ENCODE measurements at regions not wholly inside any gene's neighbourhood (a gene's known extent, or its start where the extent isn't known, plus 50 kb on each side); places are given as distances from the start of the nearest gene placed in this dataset.
"Not testable (repeated sequence)": the region's sequence is repeated elsewhere in the genome, so short reads cannot be mapped to it uniquely, and the experiment has no call there.

DNA sequence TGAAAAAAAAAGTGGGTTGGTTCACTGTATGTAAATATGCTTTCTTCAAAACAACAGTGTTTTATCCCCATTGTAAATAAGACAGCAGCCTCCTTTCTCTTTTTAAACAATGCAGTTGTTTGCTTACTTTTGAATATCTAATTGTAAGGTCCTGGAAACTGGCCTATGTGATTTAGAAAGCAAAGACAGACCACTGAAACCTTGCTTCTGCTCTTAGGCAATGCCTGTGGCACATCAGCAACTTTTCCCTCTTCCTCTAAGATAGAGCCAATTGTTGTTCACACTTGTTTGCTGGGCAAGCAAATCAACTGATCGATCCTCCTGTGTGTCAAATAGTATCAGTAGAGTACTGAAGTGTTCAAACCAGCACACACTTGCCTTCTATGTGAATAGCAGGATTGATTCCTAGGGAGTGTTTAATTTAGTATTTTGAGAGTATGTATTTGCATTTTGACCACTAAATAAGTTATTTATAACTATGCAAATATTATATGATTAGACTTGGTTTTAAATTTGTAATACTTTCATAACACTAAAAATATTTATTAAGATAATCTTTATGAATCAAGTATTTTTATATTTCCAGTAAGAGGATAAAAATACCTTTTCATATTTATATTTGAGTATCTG is 55.4 kb upstream of the GRPR start:
- Mint-ChIP-seq H3K4me3 (no peak overlapping the region), H3K27ac (no peak overlapping the region), H3K36me3 (no peaks in the 10 kb centered on the region), H3K9me3 (no peaks in the 10 kb centered on the region), H3K4me1 (ENCODE audit: low read depth in 2 of 2) (no peaks in the 10 kb centered on the region), H3K27me3 (peaks cover 9 to 25% of the 10 kb centered on the region in 2 donors)
- DNase-seq (ENCODE audit: low spot score) (no peak), ATAC-seq (no peak)

DNA sequence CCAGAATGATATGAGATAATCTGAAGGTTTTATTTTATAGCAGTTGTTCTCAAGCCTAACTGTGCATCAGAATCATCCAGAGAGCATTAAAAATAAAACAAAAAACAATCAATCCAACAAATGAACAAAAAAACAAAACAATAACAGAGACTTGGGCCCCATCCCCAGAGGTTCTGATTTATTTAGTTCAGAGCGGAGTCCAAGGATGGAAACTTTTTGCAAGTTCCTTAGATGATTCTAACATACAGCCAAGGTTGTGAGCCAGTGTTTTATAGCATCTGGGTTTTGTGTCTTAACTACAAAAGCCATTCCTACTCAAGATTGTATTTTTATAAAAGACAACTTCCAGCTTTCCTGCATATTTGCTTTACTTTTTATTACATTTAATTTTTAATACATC is 59.4 kb upstream of the GRPR start:
- no peak overlapping the region for H3K27ac Mint-ChIP-seq
- ATAC-seq (no peak), DNase-seq (ENCODE audit: low spot score) (no peak)
- H3K9me3 Mint-ChIP-seq: no peaks in the 10 kb centered on the region
- H3K4me3 Mint-ChIP-seq: no peak overlapping the region
- H3K4me1 Mint-ChIP-seq (ENCODE audit: low read depth in 2 of 2): no peaks in the 10 kb centered on the region
- peaks cover 2 to 15% of the 10 kb centered on the region in 2 donors for H3K27me3 Mint-ChIP-seq
- H3K36me3 Mint-ChIP-seq: no peaks in the 10 kb centered on the region

DNA sequence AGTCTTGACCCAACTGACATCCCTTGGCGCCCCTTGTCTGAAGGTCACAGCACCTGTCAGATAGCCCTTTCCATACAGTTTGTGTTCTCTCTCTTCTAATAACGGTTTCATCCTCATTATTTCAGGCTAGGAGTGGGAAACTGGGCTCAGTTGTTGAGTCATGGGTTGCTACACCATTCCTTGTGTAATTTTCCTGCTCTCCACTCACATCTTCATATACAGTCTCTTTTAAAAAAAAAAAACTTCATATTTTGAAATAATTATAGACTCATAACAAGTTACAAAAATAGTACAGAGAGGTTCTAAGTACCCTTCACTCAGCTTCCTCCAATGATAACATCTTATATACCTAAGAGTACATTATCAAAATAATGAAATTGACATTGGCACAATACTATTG is 60.2 kb upstream of the GRPR start:
- no peak for ATAC-seq
- Mint-ChIP-seq H3K27ac (no peak overlapping the region), H3K4me1 (ENCODE audit: low read depth in 2 of 2) (no peaks in the 10 kb centered on the region), H3K27me3 (peaks cover 5 to 17% of the 10 kb centered on the region in 2 donors), H3K36me3 (no peaks in the 10 kb centered on the region), H3K9me3 (no peaks in the 10 kb centered on the region), H3K4me3 (no peak overlapping the region)
- DNase-seq (ENCODE audit: low spot score): no peak

DNA sequence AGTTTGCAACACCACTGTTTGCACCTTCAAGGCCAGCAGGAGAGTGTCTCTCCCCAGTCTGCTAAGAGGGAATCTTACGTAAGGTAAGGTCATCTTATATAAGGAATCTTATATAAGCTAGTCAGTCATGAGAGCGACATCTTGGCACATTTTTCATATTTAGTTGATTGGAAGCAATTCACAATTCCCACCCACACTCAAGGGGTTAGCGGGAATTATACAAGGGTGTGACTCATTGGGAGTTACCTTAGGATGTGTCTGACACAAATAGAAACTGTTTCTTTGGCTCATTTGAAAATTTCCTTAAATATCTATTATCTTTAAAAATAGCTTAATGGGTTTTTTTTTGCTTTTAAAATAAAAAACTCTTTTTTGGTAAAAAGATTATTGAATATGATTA is 62.1 kb upstream of the GRPR start:
- Mint-ChIP-seq H3K4me1 (ENCODE audit: low read depth in 2 of 2) (no peaks in the 10 kb centered on the region), H3K27ac (no peak overlapping the region), H3K27me3 (peaks cover 5 to 20% of the 10 kb centered on the region in 2 donors), H3K4me3 (no peak overlapping the region), H3K9me3 (no peaks in the 10 kb centered on the region), H3K36me3 (no peaks in the 10 kb centered on the region)
- no peak for ATAC-seq
- no peak for DNase-seq (ENCODE audit: low spot score)

DNA sequence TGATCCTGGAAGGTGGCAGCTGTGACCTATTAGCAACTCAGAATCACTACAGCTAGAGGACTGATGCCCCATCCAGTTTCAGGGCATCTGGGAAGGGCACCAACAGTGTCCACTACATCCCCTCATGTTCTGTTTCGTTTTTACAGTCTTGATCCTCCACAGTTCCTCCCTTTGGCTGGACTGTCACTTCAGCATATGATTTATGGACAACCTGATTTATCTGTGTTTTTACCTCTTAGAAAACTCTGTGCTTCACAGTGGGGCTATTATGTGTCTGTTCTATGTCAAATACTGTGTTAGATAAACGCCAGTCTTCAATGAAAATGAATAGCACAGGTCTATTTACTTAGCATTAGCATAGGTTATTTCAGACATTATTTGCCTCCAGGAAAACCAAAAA is 63.1 kb upstream of the GRPR start:
- H3K4me3 Mint-ChIP-seq: no peak overlapping the region
- H3K4me1 Mint-ChIP-seq (ENCODE audit: low read depth in 2 of 2): no peaks in the 10 kb centered on the region
- ATAC-seq: no peak

DNA sequence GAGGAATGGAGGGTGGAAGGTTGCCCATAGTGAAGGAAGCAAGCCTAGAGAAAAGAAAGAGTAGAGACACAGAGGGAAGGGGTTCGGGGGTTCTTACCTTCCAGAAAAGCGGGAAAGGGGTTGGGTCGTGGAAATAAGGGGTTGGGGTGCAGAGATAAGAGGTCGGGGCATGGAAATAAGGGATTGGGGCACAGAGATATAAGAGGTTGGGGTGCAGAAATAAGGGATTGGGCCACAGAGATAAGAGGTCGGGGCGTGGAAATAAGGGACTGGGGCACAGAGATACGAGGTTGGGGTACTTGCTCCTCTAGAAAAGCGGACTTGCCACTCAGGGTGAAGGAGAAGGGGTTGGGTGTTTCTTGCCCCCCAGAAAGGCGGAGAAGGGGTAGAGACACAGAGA is 74.2 kb upstream of the GRPR start:
- H3K27me3 Mint-ChIP-seq: peaks cover 20 to 29% of the 10 kb centered on the region in 2 donors
- not testable (repeated sequence) for H3K27ac Mint-ChIP-seq; DNase-seq (ENCODE audit: low spot score); H3K36me3 Mint-ChIP-seq; H3K9me3 Mint-ChIP-seq; ATAC-seq; H3K4me3 Mint-ChIP-seq; H3K4me1 Mint-ChIP-seq (ENCODE audit: low read depth in 2 of 2)

More for the DNA sequence above, 63.1 kb upstream of the GRPR start:
- no peaks in the 10 kb centered on the region for H3K9me3 Mint-ChIP-seq
- no peaks in the 10 kb centered on the region for H3K36me3 Mint-ChIP-seq
- DNase-seq (ENCODE audit: low spot score): no peak
- H3K27ac Mint-ChIP-seq: no peak overlapping the region
- H3K27me3 Mint-ChIP-seq: peaks cover 5 to 18% of the 10 kb centered on the region in 2 donors

DNA sequence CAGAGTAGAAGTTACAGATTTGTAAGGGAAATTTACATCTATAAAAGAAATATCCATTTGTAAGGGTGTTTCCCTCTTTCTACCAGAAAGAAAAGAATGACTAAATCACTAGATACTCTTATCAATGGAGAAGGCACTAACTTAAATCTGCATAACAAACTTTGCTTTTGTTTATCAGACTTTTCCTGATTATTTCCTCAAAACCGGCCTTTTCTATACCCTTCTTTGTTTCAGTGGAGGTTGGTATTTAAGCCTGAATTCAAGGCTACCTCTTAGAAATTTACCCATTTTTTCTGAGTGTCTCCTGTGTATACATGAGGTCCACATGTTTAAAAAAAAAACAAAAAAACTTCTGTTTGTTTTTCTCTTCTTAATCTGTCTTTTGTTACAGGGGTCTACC is 80.4 kb upstream of the GRPR start:
- Mint-ChIP-seq H3K27ac (no peak overlapping the region), H3K4me3 (no peak overlapping the region), H3K27me3 (peaks cover 12 to 34% of the 10 kb centered on the region in 2 donors), H3K4me1 (ENCODE audit: low read depth in 2 of 2) (peaks cover 5 to 8% of the 10 kb centered on the region in 2 donors), H3K36me3 (no peaks in the 10 kb centered on the region), H3K9me3 (no peaks in the 10 kb centered on the region)
- no peak for DNase-seq (ENCODE audit: low spot score)
- ATAC-seq: no peak

DNA sequence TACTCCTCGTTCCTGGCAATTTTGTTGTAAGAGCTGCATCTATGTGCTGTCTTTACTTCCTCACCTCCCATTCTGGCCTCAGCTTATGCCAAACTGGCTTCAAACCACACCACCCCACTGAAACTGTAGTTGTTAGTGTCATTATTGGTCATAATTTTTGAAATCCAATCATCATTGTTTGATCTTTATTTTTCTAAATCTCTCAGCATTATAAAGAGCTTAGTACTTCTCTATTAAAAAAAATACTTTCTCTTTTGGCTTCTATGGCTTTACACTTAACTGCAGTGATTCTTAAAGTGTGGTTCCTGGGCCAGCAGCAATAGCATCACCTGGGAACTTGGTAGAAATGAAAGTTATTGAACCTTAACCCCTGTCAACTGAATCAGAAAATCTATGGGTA is 83.5 kb upstream of the GRPR start:
- Mint-ChIP-seq H3K9me3 (no peaks in the 10 kb centered on the region), H3K36me3 (no peaks in the 10 kb centered on the region), H3K4me1 (ENCODE audit: low read depth in 2 of 2) (peaks cover 5 to 8% of the 10 kb centered on the region in 2 donors), H3K27ac (no peak overlapping the region), H3K4me3 (peak overlapping the region; percentile 18), H3K27me3 (peaks cover 10 to 40% of the 10 kb centered on the region in 2 donors)
- ATAC-seq (peak in 1 of 2 donors; percentile 9), DNase-seq (ENCODE audit: low spot score) (no peak)

DNA sequence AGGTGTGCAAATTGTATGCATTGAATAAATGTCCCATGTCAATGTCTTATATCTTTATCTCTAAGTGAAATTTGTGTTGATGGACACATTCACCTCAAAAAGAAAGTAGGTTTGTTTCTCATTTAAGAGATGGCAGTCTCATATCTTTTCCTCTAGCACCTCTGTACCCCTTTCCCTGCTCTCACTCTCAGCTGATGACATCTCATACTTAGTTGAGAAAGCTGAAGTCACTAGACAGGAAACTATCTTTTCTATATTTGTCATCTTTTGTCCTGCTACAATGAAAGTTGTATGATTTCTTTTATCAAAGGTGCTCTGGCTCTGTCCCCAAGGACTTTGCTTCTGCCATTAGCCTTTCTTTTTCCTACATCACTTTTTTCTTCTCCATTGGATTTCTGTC is 84.0 kb upstream of the GRPR start:
- H3K27me3 Mint-ChIP-seq: peaks cover 14 to 36% of the 10 kb centered on the region in 2 donors
- H3K36me3 Mint-ChIP-seq: no peaks in the 10 kb centered on the region
- DNase-seq (ENCODE audit: low spot score): no peak
- no peaks in the 10 kb centered on the region for H3K9me3 Mint-ChIP-seq
- H3K4me3 Mint-ChIP-seq: peak overlapping the region; percentile 18
- no peak for ATAC-seq
- H3K4me1 Mint-ChIP-seq (ENCODE audit: low read depth in 2 of 2): peaks cover 5 to 8% of the 10 kb centered on the region in 2 donors
- no peak overlapping the region for H3K27ac Mint-ChIP-seq

DNA sequence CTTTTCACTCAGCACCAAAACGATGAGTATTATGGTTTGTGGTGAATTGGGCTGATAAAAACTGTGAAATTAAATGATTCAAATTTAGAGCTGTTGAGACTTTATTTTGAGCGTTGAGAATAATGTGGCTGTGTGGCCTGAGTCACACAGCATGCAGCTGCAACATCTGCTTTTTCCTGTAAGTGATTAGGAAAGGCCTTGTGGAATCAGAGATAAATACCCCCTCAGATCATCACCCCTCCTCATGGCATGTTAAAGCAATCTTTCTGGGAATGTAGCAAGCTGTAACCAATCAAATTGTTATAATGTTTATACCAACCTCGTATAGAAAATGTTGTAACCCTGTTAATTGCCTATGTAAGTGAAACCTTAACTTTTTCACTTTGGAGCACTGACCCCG is 90.0 kb upstream of the GRPR start:
- peaks cover 26 to 33% of the 10 kb centered on the region in 2 donors for H3K27me3 Mint-ChIP-seq
- no peak overlapping the region for H3K27ac Mint-ChIP-seq
- no peaks in the 10 kb centered on the region for H3K36me3 Mint-ChIP-seq
- H3K4me3 Mint-ChIP-seq: no peak overlapping the region
- H3K9me3 Mint-ChIP-seq: no peaks in the 10 kb centered on the region
- DNase-seq (ENCODE audit: low spot score) (no peak), ATAC-seq (peak in 1 of 2 donors; percentile 48)
- H3K4me1 Mint-ChIP-seq (ENCODE audit: low read depth in 2 of 2): no peaks in the 10 kb centered on the region

DNA sequence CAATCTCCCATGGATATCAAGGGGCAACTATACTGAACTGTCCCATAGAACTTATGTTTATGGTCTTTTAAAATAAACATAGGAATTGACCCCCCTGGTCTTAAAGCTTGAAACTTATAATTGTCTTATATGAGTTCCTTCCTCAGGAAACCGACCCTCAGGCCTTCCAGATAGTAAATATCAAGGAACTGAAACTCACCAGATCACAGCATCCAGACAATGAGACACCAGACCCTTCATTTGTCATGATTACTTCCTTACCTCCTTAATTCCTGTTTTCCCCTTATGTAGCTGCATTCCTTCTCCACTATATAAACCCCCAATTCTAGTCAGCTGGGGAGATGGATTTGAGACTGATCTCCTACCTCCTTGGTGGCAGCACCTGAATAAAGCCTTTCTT is 94.8 kb upstream of the GRPR start:
- Mint-ChIP-seq H3K27ac (no peak overlapping the region), H3K4me1 (ENCODE audit: low read depth in 2 of 2) (peaks cover 0 to 6% of the 10 kb centered on the region in 2 donors), H3K27me3 (peaks cover 12 to 18% of the 10 kb centered on the region in 2 donors), H3K4me3 (no peak overlapping the region), H3K36me3 (no peaks in the 10 kb centered on the region), H3K9me3 (no peaks in the 10 kb centered on the region)
- ATAC-seq: no peak
- DNase-seq (ENCODE audit: low spot score): no peak

DNA sequence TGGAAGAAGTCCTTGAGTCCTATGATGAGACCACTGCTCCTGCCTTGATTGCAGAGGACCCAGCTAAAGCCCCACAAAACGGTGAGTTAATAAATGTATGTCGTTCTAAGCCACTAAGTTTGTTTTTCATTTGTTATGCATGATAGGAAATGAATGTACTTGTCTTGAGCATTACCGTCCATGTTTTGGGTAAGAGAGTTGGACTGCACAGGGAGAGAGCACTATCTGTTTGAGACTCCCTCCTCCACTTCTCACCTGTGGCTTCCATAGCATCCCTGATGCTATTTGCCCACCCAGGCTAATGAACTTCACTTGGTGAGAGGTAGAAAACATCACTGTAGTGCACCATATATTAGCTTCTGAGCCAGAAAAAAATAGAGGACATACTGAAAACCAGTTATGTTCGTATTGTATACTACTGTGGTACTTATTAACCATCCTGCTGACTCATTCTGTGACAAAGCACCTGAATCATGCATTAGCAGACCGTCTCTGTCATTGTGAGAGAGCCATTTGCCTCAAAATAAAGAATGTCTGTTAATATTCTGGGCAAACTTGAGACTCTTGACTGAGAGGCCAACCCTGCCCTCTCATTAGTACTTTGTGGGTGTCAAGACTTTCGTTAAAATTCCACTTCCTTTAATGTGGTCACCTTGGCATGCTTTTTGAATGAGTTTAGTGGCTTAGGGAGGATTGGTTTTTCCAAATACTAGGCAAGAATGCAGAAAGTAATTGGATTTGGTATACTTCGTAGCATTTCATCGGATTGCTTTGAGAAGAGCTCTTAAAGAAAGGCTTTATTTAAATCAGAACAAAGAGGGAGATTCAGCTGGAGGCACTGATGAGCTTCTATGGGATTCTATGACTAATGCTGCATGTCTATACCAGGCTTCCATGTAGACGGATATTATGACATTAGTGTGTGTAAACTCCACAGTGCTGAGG is 99.3 kb upstream of the GRPR start:
- Mint-ChIP-seq H3K27ac (no peak overlapping the region), H3K9me3 (no peaks in the 10 kb centered on the region), H3K4me1 (ENCODE audit: low read depth in 2 of 2) (peaks cover 0 to 15% of the 10 kb centered on the region in 2 donors), H3K27me3 (peaks cover 21 to 35% of the 10 kb centered on the region in 2 donors), H3K4me3 (peak overlapping the region; percentile 10), H3K36me3 (no peaks in the 10 kb centered on the region)
- ATAC-seq (peak in 1 of 2 donors; percentile 66), DNase-seq (ENCODE audit: low spot score) (no peak)

DNA sequence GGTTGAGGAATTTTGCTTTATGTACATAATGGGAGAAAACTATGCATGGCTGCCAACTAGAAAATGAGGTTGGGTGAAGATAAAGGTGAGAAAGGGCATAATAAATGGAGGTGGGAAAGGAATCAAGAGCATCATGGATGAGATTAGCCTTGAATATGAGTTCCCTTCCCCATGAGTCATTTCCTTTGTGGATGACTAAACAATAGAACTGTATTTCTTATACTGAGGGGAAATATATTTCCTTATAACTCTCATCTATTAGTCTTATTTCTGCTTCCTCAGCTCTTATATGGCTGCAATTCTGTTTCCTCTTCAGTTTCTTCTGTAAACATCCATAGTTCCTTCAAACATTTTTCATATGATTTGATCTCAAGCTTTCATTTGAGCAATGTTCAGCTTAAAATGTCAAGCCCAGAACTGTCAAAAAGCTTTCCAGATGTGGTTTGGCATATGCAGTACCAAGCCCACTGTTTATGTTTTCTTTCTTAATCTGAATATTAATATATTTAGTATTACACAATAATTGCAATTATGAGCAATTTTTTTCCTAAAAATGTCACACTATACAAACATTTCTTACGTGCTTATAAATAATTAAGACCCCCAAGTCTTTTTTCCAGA is 100.7 kb upstream of the GRPR start:
- H3K36me3 Mint-ChIP-seq: no peaks in the 10 kb centered on the region

DNA sequence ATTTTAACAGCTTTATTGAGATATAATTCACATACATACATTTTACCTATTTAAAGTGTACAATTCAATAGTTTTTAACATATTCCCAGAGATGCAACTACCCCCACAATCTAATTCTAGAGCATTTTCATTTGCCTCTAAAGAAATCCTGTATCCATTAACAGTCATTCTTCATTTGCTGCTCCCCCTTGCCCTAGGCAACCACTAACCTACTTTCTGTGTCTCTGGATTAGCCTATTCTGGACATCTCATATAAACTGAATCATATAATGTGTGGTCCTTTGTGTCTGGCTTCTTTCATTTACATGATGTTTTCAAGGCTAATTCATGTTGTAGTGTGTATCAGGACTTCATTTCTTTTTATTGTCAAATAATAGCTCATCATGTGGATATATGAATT is 105.1 kb upstream of the GRPR start:
- H3K4me1 Mint-ChIP-seq (ENCODE audit: low read depth in 2 of 2): peaks cover 0 to 9% of the 10 kb centered on the region in 2 donors
- ATAC-seq (no peak), DNase-seq (ENCODE audit: low spot score) (no peak)
- H3K9me3 Mint-ChIP-seq: no peaks in the 10 kb centered on the region
- H3K27me3 Mint-ChIP-seq: peaks cover 21 to 31% of the 10 kb centered on the region in 2 donors
- H3K27ac Mint-ChIP-seq: no peak overlapping the region
- H3K4me3 Mint-ChIP-seq: no peak overlapping the region
- no peaks in the 10 kb centered on the region for H3K36me3 Mint-ChIP-seq

More for the DNA sequence above, 100.7 kb upstream of the GRPR start:
- no peak for DNase-seq (ENCODE audit: low spot score)
- Mint-ChIP-seq H3K4me1 (ENCODE audit: low read depth in 2 of 2) (peaks cover 0 to 15% of the 10 kb centered on the region in 2 donors), H3K4me3 (no peak overlapping the region), H3K27ac (no peak overlapping the region), H3K27me3 (peaks cover 21 to 37% of the 10 kb centered on the region in 2 donors), H3K9me3 (no peaks in the 10 kb centered on the region)
- ATAC-seq: no peak
